H1 (cell line): ENCODE measurements at regions not wholly inside any gene's neighbourhood (a gene's known extent, or its start where the extent isn't known, plus 50 kb on each side); places are given as distances from the start of the nearest gene placed in this dataset.
"Not testable (repeated sequence)": the region's sequence is repeated elsewhere in the genome, so short reads cannot be mapped to it uniquely, and the experiment has no call there.

Experiments used
- BRCA1 ChIP-seq: IDR thresholded peaks from 2 replicates; pipeline ENCODE4 v1.6.1; 2012; ENCODE audit warnings: low read depth, low read length, improper control_type of control experiment
- CHD1 ChIP-seq: IDR thresholded peaks from 2 replicates; pipeline ENCODE4 v1.6.1; 2012; ENCODE audit warnings: low read depth, low read length, improper control_type of control experiment
- CHD2 ChIP-seq: IDR thresholded peaks from 2 replicates; pipeline ENCODE4 v1.6.1; 2012; ENCODE audit warnings: low read length, improper control_type of control experiment
- EZH2 ChIP-seq: fragments of 200-600 bp; sonication (generic); IDR thresholded peaks from 2 replicates; pipeline ENCODE4 v1.7.1; 2012; ENCODE audit warnings: low read depth, mild to moderate bottlenecking, moderate library complexity, low read length, inconsistent platforms; ENCODE audit not compliant: severe bottlenecking
- HDAC2 ChIP-seq, 2 experiments: fragments of 300-600 bp in 1 of 2; sonication (generic) in 1 of 2; IDR thresholded peaks; 2 replicates each; pipeline ENCODE4 v1.6.1; 2011 to 2012; ENCODE audit warnings: low read depth in 2 of 2, low read length in 2 of 2, mild to moderate bottlenecking in 2 of 2, moderate library complexity in 2 of 2, borderline replicate concordance in 1 of 2, inconsistent platforms in 1 of 2
- POLR2A ChIP-seq, 2 experiments: IDR thresholded peaks; 1 replicate in 1 of 2; 2 replicates in 1 of 2; pipeline ENCODE4 v1.6.1; 2011; ENCODE audit warnings: low read depth in 2 of 2, low read length in 2 of 2, mild to moderate bottlenecking in 2 of 2; ENCODE audit errors: control extremely low read depth in 1 of 2
- RAD21 ChIP-seq, 2 experiments: IDR thresholded peaks in 1 of 2; conservative IDR thresholded peaks in 1 of 2; 2 replicates each; pipeline ENCODE4 v1.6.1; 2011; ENCODE audit warnings: low read depth in 2 of 2, low read length in 2 of 2, improper control_type of control experiment in 1 of 2, inconsistent platforms in 1 of 2, mild to moderate bottlenecking in 1 of 2, moderate library complexity in 1 of 2
- SP2 ChIP-seq: IDR thresholded peaks from 2 replicates; pipeline ENCODE4 v1.6.1; 2012; ENCODE audit warnings: mild to moderate bottlenecking, low read length, inconsistent platforms
- TEAD4 ChIP-seq: IDR thresholded peaks from 2 replicates; pipeline ENCODE4 v1.6.1; 2012; ENCODE audit warnings: low read depth, low read length, inconsistent platforms, mixed read lengths
- TF ChIP-seq, protein P1 (sequence below), 3 experiments: IDR thresholded peaks; 1 replicate in 2 of 3; 2 replicates in 1 of 3; pipeline versions ENCODE4 v1.5.1 to v1.6.1; 2011; ENCODE audit warnings: low read length in 3 of 3, mild to moderate bottlenecking in 3 of 3, inconsistent platforms in 2 of 3, low read depth in 1 of 3, moderate library complexity in 1 of 3; ENCODE audit not compliant: insufficient read depth in 1 of 3; ENCODE audit errors: control extremely low read depth in 1 of 3

DNA sequence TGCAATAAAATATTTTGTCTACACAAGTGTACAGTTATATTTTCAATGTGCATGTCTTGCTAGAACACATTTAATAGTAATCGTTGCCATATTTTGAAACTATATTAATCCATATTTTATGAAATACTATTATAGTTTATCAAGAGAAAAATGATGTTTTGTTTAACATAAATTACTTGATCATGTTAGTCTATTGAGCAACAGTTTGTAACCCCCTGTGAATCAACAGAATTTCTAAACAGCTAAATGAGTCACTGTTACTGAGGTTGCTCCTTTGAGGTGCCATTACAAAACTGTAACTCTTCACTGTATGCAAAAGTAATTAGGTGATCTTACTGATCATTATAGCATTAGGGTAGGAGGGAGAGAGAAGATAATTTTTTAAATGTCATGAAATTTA, 791.0 kb downstream of the PCDH11X start:
- TF ChIP-seq, protein P1, sequence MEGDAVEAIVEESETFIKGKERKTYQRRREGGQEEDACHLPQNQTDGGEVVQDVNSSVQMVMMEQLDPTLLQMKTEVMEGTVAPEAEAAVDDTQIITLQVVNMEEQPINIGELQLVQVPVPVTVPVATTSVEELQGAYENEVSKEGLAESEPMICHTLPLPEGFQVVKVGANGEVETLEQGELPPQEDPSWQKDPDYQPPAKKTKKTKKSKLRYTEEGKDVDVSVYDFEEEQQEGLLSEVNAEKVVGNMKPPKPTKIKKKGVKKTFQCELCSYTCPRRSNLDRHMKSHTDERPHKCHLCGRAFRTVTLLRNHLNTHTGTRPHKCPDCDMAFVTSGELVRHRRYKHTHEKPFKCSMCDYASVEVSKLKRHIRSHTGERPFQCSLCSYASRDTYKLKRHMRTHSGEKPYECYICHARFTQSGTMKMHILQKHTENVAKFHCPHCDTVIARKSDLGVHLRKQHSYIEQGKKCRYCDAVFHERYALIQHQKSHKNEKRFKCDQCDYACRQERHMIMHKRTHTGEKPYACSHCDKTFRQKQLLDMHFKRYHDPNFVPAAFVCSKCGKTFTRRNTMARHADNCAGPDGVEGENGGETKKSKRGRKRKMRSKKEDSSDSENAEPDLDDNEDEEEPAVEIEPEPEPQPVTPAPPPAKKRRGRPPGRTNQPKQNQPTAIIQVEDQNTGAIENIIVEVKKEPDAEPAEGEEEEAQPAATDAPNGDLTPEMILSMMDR (IDR thresholded peaks at IDR 0.05; ENCODE audit: control extremely low read depth in 1 of 3, insufficient read depth in 1 of 3, low read depth in 1 of 3, low read length in 3 of 3) = not testable (repeated sequence)
- not testable (repeated sequence) for TF ChIP-seq RAD21 (IDR thresholded peaks at IDR 0.05 in 1 of 2, conservative IDR thresholded peaks at IDR 0.05 in 1 of 2; ENCODE audit: low read depth in 2 of 2, low read length in 2 of 2); EZH2; SP2; TEAD4; HDAC2 (IDR thresholded peaks at IDR 0.05; ENCODE audit: borderline replicate concordance in 1 of 2, low read depth in 2 of 2, low read length in 2 of 2); CHD2; POLR2A (IDR thresholded peaks at IDR 0.05; ENCODE audit: control extremely low read depth in 1 of 2, low read depth in 2 of 2, low read length in 2 of 2); CHD1; BRCA1
